ENCODE measurements at regions not wholly inside any gene's neighbourhood (a gene's known extent, or its start where the extent isn't known, plus 50 kb on each side); places are given as distances from the start of the nearest gene placed in this dataset.
"Not testable (repeated sequence)": the region's sequence is repeated elsewhere in the genome, so short reads cannot be mapped to it uniquely, and the experiment has no call there.

GRCh38 chr4:116126794-116127193 is 958.6 kb downstream of the TRAM1L1 start:
- intact Hi-C loops (cut with DNase I): no loop called here
- Histone ChIP-seq H3K36me3 (no peaks in the 10 kb centered on the region), H3K4me3 (no peak overlapping the region), H3K27me3 (no peaks in the 10 kb centered on the region), H3K4me1 (no peaks in the 10 kb centered on the region), H3K9me3 (no peaks in the 10 kb centered on the region), H3K27ac (no peak overlapping the region)
- no peak for DNase-seq (ENCODE audit: extremely low spot score in 2 of 2)
- no peak for TF ChIP-seq CTCF (IDR thresholded peaks at IDR 0.05)
- no peak for TF ChIP-seq POLR2A (IDR thresholded peaks at IDR 0.05)
- no peak for TF ChIP-seq POLR2AphosphoS5 (IDR thresholded peaks at IDR 0.05; ENCODE audit: insufficient read depth in 1 of 2, low read depth in 1 of 2)

GRCh38 chr4:116122124-116122523 is 963.3 kb downstream of the TRAM1L1 start:
- Histone ChIP-seq H3K9me3 (no peaks in the 10 kb centered on the region), H3K27ac (no peak overlapping the region), H3K4me1 (no peaks in the 10 kb centered on the region), H3K36me3 (no peaks in the 10 kb centered on the region), H3K27me3 (no peaks in the 10 kb centered on the region), H3K4me3 (no peak overlapping the region)
- intact Hi-C loops (cut with DNase I): no loop called here
- DNase-seq (ENCODE audit: extremely low spot score in 2 of 2): no peak
- TF ChIP-seq POLR2AphosphoS5 (IDR thresholded peaks at IDR 0.05; ENCODE audit: insufficient read depth in 1 of 2, low read depth in 1 of 2) (no peak), POLR2A (IDR thresholded peaks at IDR 0.05) (no peak), CTCF (IDR thresholded peaks at IDR 0.05) (no peak)

- no peaks in the 10 kb centered on the region for H3K9me3 ChIP-seq
- no peaks in the 10 kb centered on the region for H3K4me1 ChIP-seq
- no peak overlapping the region for H3K4me3 ChIP-seq
- DNase-seq (ENCODE audit: extremely low spot score in 2 of 2): no peak
- intact Hi-C loops (cut with DNase I): no loop called here
- H3K27me3 ChIP-seq: no peaks in the 10 kb centered on the region
- no peak for TF ChIP-seq POLR2AphosphoS5 (IDR thresholded peaks at IDR 0.05; ENCODE audit: insufficient read depth in 1 of 2, low read depth in 1 of 2)
- no peak for TF ChIP-seq POLR2A (IDR thresholded peaks at IDR 0.05)
- TF ChIP-seq CTCF (IDR thresholded peaks at IDR 0.05): no peak
- H3K36me3 ChIP-seq: no peaks in the 10 kb centered on the region
- no peak overlapping the region for H3K27ac ChIP-seq
Observed at GRCh38 chr4:116118221-116118620, 967.2 kb downstream of the TRAM1L1 start.

GRCh38 chr4:116112861-116113260 is 972.5 kb downstream of the TRAM1L1 start:
- DNase-seq (ENCODE audit: extremely low spot score in 2 of 2); H3K27me3 ChIP-seq; H3K4me3 ChIP-seq; H3K9me3 ChIP-seq; intact Hi-C loops (cut with DNase I); H3K27ac ChIP-seq; H3K4me1 ChIP-seq; H3K36me3 ChIP-seq: not testable (repeated sequence)

- Histone ChIP-seq H3K4me3 (no peak overlapping the region), H3K9me3 (no peaks in the 10 kb centered on the region), H3K27ac (no peak overlapping the region), H3K27me3 (no peaks in the 10 kb centered on the region), H3K36me3 (no peaks in the 10 kb centered on the region), H3K4me1 (no peaks in the 10 kb centered on the region)
- intact Hi-C loops (cut with DNase I): no loop called here
- TF ChIP-seq CTCF (IDR thresholded peaks at IDR 0.05) (no peak), POLR2AphosphoS5 (IDR thresholded peaks at IDR 0.05; ENCODE audit: insufficient read depth in 1 of 2, low read depth in 1 of 2) (no peak), POLR2A (IDR thresholded peaks at IDR 0.05) (no peak)
- DNase-seq (ENCODE audit: extremely low spot score in 2 of 2): no peak
Observed at GRCh38 chr4:116110713-116111112, 974.7 kb downstream of the TRAM1L1 start.

- Histone ChIP-seq H3K36me3 (no peaks in the 10 kb centered on the region), H3K4me1 (no peaks in the 10 kb centered on the region), H3K9me3 (no peaks in the 10 kb centered on the region), H3K27me3 (no peaks in the 10 kb centered on the region), H3K27ac (no peak overlapping the region), H3K4me3 (no peak overlapping the region)
- TF ChIP-seq POLR2AphosphoS5 (IDR thresholded peaks at IDR 0.05; ENCODE audit: insufficient read depth in 1 of 2, low read depth in 1 of 2): no peak
- no peak for TF ChIP-seq CTCF (IDR thresholded peaks at IDR 0.05)
- TF ChIP-seq POLR2A (IDR thresholded peaks at IDR 0.05): no peak
- intact Hi-C loops (cut with DNase I): no loop called here
- DNase-seq (ENCODE audit: extremely low spot score in 2 of 2): no peak
Observed at GRCh38 chr4:116108606-116109005, 976.8 kb downstream of the TRAM1L1 start.

All from vagina (tissue), 2 donors.